PFSK-1 (cell line): ENCODE measurements at regions not wholly inside any gene's neighbourhood (a gene's known extent, or its start where the extent isn't known, plus 50 kb on each side); places are given as distances from the start of the nearest gene placed in this dataset.

ENCODE experiments used
- POLR2AphosphoS5 ChIP-seq: IDR thresholded peaks from 2 replicates; pipeline ENCODE4 v1.6.1; 2012; ENCODE audit warnings: low read depth, mild to moderate bottlenecking, control low read depth, low read length, moderate library complexity
- SIN3A ChIP-seq: IDR thresholded peaks from 2 replicates; pipeline ENCODE4 v1.6.1; 2012; ENCODE audit warnings: mild to moderate bottlenecking, low read length, moderate library complexity, borderline replicate concordance; ENCODE audit not compliant: insufficient read depth
- TAF1 ChIP-seq: IDR thresholded peaks from 2 replicates; pipeline ENCODE4 v1.6.1; 2012; ENCODE audit warnings: low read length, control low read depth, borderline replicate concordance; ENCODE audit not compliant: insufficient read depth
- TF ChIP-seq, protein P1 (sequence below), 2 experiments: IDR thresholded peaks; 2 replicates each; pipeline versions ENCODE4 v1.6.1 to v1.8.0; 2011 to 2012; ENCODE audit warnings: low read depth in 2 of 2, low read length in 2 of 2, control low read depth in 1 of 2, inconsistent platforms in 1 of 2, mild to moderate bottlenecking in 1 of 2, moderate library complexity in 1 of 2; ENCODE audit not compliant: insufficient read depth in 1 of 2

- no peak for TF ChIP-seq TAF1
- TF ChIP-seq POLR2AphosphoS5 = no peak
- no peak for TF ChIP-seq SIN3A
- TF ChIP-seq, protein P1, sequence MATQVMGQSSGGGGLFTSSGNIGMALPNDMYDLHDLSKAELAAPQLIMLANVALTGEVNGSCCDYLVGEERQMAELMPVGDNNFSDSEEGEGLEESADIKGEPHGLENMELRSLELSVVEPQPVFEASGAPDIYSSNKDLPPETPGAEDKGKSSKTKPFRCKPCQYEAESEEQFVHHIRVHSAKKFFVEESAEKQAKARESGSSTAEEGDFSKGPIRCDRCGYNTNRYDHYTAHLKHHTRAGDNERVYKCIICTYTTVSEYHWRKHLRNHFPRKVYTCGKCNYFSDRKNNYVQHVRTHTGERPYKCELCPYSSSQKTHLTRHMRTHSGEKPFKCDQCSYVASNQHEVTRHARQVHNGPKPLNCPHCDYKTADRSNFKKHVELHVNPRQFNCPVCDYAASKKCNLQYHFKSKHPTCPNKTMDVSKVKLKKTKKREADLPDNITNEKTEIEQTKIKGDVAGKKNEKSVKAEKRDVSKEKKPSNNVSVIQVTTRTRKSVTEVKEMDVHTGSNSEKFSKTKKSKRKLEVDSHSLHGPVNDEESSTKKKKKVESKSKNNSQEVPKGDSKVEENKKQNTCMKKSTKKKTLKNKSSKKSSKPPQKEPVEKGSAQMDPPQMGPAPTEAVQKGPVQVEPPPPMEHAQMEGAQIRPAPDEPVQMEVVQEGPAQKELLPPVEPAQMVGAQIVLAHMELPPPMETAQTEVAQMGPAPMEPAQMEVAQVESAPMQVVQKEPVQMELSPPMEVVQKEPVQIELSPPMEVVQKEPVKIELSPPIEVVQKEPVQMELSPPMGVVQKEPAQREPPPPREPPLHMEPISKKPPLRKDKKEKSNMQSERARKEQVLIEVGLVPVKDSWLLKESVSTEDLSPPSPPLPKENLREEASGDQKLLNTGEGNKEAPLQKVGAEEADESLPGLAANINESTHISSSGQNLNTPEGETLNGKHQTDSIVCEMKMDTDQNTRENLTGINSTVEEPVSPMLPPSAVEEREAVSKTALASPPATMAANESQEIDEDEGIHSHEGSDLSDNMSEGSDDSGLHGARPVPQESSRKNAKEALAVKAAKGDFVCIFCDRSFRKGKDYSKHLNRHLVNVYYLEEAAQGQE (IDR thresholded peaks at IDR 0.05; ENCODE audit: insufficient read depth in 1 of 2, low read depth in 2 of 2, low read length in 2 of 2) = no peak
Observed at GRCh38 chr12:58513852-58514251, 406.5 kb downstream of the LRIG3 start.
